ENCODE measurements at regions not wholly inside any gene's neighbourhood (a gene's known extent, or its start where the extent isn't known, plus 50 kb on each side); places are given as distances from the start of the nearest gene placed in this dataset.

- no peak for DNase-seq
Measured at GRCh38 chr1:80915491-80915890, 885.2 kb upstream of the ADGRL2 start.

DNA sequence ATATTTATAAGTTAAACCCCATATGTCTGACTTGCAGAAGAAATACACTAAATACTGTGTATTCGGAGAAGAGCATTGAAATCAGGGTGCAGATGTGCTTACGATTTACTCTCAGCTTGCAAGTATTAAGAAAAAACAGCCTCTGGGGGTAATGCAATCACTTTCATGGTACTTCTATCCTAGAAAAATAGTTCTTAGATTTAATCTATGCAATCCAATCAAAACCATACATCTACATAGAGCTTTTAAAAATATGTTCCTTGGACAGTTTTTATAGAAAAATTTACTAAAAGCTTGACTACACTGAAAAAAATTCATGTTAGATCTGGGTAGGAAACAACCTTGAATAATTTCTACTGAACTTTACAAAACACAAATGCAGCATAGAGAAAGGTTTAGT lies 890.3 kb upstream of the ADGRL2 start:
- DNase-seq = no peak

- no peak for DNase-seq
Measured at GRCh38 chr1:80909172-80909784, 891.5 kb upstream of the ADGRL2 start.

DNA sequence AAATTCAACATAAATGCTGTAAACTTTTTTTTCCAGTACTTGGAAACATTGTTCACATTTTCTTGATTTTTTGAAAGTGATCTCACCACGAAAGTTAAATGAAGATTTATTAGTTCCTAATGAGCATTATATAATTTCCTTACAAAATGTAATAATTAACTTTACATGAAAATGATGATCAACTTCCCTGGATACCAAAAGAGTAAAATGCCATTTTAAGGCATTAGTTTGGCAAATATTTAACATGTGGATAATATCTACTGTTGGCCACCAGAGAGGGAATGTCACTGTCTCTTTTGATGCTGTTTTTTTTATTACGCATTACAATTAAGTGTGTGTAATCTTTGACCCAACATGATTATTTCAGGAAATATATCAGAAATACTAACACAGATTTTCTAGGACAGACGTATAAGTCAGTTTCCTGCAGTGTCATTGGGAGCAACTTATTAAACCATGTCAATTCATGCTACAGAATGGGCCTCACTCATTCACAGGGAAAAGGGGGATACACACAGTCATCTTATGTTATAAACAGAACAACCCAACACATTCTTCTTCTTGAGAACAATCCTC lies 903.9 kb upstream of the ADGRL2 start:
- DNase-seq = no peak

- no peak for DNase-seq
Measured at GRCh38 chr1:80894921-80895320, 905.8 kb upstream of the ADGRL2 start.

DNA sequence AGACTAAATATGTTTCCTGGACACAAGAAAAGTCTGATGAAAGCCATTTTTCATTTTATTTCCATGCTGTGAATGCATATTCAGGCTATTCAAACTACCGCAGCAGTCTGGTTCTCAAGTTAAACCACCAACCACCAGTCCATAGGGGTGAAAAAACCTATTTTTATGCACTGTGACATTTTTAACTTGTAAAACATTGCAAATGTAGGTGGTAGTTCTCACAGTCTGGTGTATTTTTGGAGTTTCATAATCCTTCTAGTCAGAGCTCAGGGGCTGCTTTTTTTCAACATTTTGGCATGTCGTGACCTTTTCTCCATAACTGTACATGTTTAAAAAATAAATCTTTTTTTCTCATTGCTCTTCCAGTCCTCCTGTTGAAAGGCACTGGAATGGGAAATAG lies 907.6 kb upstream of the ADGRL2 start:
- DNase-seq = no peak

- DNase-seq = peak in 1 of 2 donors; percentile 16
Measured at GRCh38 chr1:80892539-80892938, 908.2 kb upstream of the ADGRL2 start.

DNA sequence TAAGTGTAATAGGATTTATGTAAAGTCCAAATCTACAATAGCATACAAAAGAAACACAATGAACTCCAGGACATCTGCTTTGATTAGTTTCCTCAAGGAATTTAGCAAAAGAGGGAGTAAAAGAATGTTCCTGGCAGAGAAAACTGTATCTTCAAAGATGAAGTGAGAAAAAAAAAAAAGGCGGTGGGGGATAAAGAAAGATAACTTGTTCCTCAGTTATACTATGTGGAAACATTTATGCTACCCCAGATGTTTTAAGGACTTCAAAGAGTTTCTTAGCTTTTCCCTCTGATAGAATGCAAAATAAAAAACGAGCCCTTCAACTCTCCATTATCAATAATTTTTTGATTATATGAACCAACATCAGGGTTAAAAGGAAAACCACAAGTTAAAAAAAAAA lies 908.9 kb upstream of the ADGRL2 start:
- peak; percentile 5 to 15 for DNase-seq

- no peak for DNase-seq
Measured at GRCh38 chr1:80882553-80882952, 918.2 kb upstream of the ADGRL2 start.

GRCh38 chr1:80878343-80878742 lies 922.4 kb upstream of the ADGRL2 start:
- DNase-seq = no peak

DNA sequence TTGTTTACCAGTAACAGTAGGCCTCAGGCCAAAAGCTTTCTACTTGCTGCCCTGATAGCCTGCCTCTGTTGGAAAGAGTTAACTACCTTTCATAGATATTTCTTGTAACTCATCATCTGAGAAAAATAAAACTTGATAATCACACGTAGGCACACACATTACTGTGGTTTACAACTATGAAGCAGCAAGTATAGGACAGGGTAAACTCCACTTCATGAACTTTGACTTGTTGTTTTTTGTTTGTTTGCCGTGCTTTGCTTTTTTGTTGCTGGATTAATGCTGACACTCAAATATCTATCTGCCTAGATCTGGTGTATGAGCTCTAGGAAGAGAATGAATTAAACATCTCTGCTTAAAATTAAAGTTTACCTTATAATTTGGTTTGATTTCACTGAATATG lies 924.7 kb upstream of the ADGRL2 start:
- no peak for DNase-seq

DNA sequence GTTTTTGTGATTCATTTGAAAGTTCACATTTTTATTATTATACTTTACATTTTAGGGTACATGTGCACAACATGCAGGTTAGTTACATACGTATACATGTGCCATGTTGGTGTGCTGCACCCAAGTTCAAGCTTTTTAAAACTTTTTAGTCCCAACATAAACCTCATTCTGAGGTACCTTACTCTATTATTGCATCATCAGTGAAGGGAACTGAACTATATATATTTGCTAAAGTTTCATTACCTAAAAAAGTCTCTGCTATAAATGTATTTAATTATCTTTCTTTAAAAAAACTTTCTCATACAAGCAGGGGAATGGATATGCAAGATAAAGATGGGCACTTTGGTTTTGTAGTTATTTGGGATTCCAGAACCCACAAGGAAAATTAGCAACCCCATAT lies 931.4 kb upstream of the ADGRL2 start:
- no peak for DNase-seq

GRCh38 chr1:80847904-80848303 lies 952.8 kb upstream of the ADGRL2 start:
- no peak for DNase-seq

DNA sequence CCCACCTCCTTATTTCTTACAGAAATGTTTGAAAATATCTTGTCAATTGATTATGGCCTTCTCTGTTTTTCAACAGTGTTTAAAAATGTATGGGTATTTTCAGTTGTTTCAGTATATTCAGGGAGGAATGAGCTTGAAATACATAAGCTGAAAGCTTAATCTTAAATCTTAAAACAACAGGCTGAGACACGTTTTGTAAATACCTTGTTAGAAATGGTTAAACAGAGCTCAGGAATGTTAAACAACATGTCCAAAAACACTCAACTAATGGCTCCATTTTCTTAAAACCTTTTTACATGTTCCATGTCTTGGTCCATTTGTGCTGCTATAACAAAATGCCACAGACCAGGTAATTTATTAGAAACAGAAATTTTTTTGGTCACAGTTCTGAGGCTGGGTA lies 953.8 kb upstream of the ADGRL2 start:
- no peak for DNase-seq

DNA sequence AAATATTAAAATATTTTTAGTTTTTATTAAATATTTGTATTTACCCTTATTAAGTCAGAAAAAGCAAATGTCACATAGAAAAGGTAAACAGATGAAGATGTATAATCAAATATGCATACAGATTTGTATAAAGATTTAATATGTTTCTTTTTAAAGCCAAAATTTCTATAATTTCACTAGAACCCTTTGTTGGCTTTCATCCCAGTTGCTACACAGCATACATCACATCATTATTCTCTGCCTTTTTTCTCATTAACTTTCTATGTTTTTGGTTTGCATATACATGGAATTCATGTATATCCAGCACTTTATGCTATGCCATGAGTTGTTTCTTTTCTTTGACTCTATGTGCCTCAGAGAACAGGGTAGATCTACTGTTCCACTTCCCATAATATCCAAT lies 957.9 kb upstream of the ADGRL2 start:
- DNase-seq = no peak

- no peak for DNase-seq
Measured at GRCh38 chr1:80841261-80841660, 959.5 kb upstream of the ADGRL2 start.

GRCh38 chr1:80837066-80837465 lies 963.7 kb upstream of the ADGRL2 start:
- no peak for DNase-seq

GRCh38 chr1:80836505-80836904 lies 964.2 kb upstream of the ADGRL2 start:
- DNase-seq = no peak

- DNase-seq = peak; percentile 39 to 41
Measured at GRCh38 chr1:80827666-80828065, 973.1 kb upstream of the ADGRL2 start.

DNA sequence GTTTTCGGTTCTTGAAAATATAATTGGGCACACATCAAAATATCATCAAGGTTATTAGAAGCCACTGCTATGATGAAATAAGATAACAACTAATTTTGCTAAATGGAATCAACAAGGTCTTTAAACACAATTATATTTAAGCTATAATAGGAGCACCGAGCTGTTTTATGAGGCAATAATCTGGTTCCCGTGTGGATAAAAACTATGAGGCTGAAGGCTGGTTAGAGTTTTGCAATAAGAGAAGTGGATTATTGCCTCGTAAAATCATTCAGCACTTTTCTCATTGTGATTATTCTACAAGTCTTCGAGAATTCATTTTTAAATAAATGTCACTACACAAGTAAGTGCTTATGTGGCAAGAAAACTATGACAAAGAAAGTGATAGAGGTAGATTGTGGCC lies 975.7 kb upstream of the ADGRL2 start:
- no peak for DNase-seq

DNA sequence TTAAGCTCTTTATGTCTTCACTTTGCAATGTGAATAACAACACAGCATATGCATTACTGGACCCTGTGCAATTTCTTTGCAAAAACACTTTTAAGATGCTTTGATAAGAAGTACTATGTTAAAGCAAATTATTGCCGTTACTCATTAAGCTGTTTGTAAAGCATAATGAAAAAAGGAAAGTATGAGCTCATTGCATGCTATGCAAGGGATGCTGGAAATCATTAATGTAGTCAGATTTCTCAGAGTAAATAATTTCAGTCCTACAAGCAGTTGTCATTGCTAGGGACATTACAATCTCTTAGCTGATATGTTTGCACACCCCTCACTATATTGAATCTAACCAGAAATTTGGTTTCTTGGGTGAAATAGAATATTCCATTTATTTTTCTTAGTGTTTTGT lies 982.5 kb upstream of the ADGRL2 start:
- no peak for DNase-seq

GRCh38 chr1:80807981-80808380 lies 992.8 kb upstream of the ADGRL2 start:
- no peak for DNase-seq

DNA sequence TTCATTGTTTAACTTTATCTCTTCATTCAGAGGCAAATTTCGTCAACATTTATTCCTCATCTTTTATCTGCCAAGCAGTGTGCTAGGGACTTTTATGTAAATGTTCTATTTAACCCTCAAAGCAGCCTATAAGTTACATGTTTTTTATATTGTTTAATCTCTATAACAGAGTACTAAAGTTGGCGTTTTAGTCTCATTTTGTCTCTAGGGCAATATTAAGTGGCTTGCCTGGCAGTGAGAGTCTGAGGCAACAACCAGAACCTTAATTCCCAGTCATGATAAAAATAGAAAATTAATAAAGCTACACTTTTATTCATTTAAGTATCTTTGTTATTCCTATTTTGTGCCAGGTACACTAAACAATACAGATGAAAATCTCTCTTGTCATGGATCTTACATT lies 994.3 kb upstream of the ADGRL2 start:
- DNase-seq = no peak

DNA sequence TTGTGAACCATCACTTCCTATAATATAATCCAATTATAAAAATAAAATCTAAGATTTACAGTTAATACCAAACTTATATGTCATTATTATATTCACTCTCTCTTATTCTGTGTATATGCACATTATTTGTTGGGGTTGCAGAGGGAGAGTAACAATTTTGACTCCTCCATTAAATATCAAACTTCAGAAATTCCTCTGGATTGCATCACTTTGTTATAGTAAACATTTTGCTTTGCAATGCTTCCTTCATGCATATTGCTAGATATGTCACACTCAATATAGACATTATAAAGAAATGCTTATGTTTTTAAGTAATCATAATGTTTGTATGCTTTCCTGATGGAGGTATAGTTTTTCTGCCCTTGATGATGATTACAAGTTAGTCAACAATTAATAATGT lies 999.0 kb upstream of the ADGRL2 start:
- no peak for DNase-seq

Data from right lung (tissue), 2 donors.